HuH-7 (cell line): ENCODE measurements at regions not wholly inside any gene's neighbourhood (a gene's known extent, or its start where the extent isn't known, plus 50 kb on each side); places are given as distances from the start of the nearest gene placed in this dataset.

Experiments
- DNase-seq: peaks from one replicate; pipeline ENCODE4 v3.0.0; 2011; ENCODE audit warnings: low spot score

DNA sequence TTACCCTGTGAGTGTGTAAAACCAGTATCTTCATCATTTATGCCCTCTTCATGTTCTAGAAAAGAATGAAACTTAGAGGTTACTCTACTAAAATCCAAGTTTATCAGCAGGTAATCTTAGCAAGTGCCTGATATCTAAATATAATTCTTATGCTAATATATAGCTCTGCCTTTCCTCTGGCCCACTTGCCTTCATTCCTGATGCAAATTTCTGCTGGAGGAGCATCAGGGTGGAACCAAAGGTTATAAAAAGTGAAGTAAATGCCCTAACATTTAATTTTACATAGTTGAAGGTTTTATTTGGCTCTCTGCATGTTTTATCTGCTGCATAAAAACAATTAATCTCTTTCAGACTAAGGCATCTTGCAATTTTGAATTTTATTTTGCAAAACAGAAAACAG lies 936.2 kb downstream of the ROBO2 start:
- DNase-seq: no peak

- DNase-seq: no peak
Observed at GRCh38 chr3:78003090-78003489, 963.2 kb downstream of the ROBO2 start.

DNA sequence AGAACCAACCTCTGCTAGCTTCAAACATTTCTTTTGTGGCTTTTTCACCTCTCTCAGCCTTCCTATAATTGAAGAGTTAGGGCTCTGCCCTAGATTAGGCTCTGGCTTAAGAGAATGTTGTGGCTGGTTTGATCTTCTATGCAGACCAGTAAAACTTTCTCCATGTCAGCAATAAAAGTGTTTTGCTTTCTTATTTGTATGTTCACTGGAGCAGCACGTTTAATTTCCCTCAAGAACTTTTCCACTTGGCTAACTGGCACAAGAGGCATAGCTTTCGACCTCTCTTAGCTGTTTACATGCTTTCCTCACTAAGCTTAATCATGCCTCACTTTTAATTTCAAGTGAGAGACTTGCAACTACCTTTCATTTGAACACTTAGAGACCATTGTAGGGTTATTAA lies 964.7 kb downstream of the ROBO2 start:
- DNase-seq: no peak

DNA sequence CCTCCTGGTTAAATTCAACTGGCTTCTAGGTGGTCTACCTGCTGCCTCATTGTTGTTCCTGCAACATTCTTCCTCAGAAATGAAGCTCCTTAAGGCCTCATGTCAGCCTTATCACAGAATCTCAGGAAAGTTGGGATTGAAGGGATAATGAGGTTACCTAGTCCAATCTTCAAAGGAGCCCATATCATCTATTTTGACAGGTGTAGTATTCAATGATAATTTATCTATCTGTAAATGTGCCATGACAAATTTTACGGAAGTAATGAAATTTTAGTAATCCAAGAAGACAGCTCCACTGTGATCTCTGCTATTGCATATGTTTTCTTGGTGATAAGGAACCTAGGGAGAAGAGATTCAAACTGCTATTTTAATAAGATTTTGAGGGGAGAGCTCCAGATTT lies 973.8 kb downstream of the ROBO2 start:
- DNase-seq: no peak

GRCh38 chr3:78015856-78016255 lies 976.0 kb downstream of the ROBO2 start:
- no peak for DNase-seq

GRCh38 chr3:78021710-78022109 lies 981.8 kb downstream of the ROBO2 start:
- no peak for DNase-seq

DNA sequence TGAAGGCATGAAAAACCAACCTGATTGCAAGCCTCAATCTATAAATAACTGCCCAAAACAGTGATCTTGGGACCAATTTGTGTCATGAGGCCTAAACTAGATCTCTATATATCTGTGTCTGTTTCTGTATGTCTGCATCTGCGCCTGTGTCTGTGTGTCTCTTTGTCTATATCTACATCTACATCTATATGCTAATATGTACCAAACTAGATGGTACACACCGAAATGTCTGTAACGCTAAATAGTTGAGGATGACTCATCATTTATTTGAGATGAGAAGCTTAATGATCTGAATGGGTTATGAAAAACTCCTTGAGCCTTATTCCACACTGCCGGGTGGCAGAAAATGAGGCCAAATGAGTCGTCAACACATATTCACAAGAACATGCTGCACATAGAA lies 982.3 kb downstream of the ROBO2 start:
- DNase-seq: no peak

GRCh38 chr3:78023257-78023656 lies 983.4 kb downstream of the ROBO2 start:
- no peak for DNase-seq

DNA sequence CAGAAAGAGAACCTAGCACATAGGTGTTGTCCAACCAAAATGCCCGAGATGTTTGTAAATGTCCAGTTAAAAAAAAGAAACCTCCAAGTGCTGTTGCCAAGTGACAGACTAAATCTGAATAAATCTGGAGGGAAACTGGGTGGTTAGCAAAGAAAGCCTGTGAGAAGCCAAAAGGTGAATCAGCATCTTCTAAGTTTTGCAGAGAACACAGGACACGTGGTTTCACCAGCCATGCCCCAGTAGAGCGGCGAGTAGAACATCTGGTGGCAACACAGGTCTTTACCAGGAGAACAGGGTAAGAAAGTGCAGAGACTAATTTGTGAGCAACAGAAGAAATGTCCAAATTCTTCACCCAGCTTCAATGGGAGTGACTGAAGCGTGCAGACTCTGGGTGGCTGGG lies 986.0 kb downstream of the ROBO2 start:
- no peak for DNase-seq

DNA sequence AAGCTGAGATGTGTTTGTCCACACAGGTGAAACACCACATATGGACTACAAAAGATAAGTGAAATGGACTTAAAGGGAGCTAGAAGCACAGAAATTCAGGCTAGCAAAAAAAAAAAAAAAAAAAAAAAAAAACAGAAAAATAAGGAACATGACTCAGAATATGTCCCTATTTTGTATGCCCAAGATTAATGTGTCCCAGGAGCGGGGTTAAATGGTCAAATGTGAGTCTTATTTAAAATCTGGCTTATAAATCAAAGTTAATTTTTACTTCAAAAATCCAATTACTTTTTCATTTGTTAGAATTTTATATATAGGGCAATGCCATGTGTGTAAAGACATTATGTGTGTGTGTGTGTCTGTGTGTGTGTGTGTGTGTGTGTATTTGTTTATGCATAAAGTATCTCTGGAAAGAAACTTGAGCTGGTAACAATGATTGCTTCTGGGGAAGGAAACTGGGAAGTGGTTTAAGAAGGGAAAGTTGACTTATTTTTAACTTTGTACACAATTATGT lies 986.5 kb downstream of the ROBO2 start:
- no peak for DNase-seq

DNA sequence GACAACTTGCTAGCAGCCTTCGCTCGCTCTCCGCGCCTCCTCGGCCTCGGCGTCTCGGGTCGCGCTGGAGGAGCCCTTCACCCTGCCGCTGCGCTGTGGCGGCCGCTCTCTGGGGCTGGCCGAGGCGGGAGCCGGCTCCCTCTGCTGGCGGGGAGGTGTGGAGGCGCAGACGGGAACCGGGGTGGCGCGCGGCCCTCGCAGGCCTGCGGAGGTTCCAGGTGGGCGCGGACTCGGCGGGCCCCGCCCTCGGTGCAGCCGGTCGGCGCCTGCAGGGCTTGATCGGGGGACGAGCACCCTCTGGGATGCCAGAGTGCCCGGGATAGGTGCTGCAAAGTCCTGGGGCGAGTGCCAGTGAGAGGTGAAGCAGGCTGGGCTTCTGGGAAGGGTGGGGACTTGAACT lies 989.9 kb downstream of the ROBO2 start:
- DNase-seq: peak; percentile 18

- no peak for DNase-seq
Observed at GRCh38 chr3:78035131-78035641, 995.3 kb downstream of the ROBO2 start.

GRCh38 chr3:78041486-78041885 lies 1001.6 kb downstream of the ROBO2 start:
- no peak for DNase-seq

DNA sequence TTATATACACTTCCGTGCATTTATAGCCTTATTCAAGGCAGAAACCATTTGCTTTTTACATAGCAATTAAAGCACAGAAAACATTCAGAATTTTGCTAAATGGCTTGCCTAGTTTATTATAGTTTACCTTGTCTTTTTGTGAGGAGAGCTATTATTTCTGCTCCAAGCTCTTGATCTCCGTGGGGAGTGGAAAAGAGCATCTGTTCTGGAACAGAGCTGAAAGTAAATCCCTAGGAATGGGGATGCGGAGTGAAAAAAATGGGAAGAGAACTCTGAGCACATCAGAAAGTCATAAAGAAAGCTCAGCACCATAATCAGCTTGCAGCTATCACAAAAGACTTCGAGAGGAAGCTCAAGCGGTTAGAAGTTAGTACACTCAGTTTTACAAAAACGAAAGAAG lies 1006.7 kb downstream of the ROBO2 start:
- DNase-seq: no peak

- no peak for DNase-seq
Observed at GRCh38 chr3:78048698-78049097, 1008.8 kb downstream of the ROBO2 start.

DNA sequence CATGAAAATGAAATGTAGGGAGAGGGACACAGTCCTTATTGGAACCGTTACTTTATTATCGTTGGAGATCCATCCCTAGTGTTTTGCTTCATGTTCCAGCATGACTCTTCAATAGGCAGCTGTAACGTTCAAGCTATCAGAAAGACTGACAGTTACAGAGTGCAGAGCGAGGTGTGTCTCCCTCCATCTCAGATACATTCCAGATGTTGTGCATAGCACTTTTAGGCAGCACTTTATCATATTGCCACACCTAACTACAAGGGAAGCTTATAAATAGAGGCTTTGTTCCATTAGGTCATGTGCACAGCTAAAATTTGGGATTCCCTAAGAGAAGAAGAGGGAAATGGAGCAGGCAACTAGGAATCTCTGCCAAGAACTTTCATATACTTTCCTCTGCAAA lies 1009.6 kb downstream of the ROBO2 start:
- DNase-seq: no peak

DNA sequence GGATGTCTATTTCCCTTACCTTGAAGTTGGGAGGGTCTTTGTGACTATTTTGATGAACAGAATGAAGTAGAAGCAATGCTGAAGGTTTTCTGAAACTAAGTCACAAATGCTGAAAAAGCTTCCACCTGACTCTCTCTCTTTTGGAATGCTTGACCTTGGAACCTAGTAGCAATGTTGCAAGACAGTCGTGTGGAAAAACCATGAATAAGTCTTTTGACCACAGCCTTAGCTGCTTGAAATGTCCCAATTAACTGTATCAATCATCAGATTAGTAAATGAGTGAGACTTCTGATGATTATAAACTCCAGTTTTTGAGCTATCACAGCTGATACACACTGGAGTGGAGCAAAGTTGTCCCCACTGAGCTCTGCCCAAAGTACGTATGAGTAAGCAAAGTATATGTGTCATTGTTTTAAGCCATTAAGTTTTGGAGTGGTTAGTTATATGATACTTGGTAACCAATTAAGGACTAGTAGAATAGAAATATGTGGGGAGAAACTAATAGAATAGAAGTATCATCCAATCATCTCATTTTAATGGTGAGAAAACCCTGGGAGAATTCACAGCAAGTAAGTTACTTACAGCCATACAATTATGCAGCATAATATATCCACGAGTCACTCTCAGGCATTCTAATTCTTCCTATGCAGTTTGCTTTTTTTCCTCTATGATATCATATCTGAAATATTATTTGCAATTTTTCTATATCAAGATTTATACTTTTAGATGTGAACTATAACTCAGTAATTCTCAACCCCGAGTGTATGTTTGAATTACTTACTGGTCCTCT lies 1010.6 kb downstream of the ROBO2 start:
- DNase-seq: no peak

DNA sequence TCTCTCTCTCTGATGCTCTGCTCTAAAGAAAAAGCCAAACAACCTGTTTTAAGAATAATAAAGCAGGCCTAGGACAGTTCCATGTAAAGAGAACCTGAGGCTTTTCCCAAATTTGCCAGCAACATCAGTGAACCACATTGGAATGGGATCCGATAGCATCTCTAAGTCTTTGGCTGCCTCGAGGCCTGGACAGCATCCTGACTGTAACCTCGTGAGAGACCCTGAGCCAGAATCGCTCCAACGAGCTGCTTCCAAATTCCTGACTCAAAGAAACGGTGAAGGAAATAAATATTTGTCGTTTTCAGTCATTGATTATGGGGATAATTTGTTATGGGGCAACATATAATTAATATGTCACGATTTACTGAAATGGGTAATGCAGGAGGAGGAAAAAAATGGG lies 1012.8 kb downstream of the ROBO2 start:
- DNase-seq: no peak

- no peak for DNase-seq
Observed at GRCh38 chr3:78066287-78066686, 1026.4 kb downstream of the ROBO2 start.

GRCh38 chr3:78070188-78070587 lies 1030.3 kb downstream of the ROBO2 start:
- no peak for DNase-seq

DNA sequence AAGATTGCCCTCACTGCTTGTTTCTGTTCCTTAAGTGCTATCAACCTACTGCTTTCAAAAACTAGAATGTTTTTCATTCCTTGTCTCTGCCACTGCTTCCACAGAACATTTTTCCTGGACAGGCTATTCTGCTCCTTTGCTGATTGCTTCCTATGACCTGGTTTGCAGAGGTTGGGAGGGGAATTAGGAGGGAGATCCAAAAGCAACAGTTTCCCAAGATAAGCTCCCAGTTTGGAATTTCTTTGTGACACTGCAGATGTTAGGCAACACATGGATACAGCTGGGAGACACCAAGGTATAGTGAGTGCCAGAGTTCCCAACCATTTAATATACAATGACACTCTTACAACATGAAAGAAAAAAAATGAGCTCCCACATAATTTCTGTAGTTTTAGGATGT lies 1036.5 kb downstream of the ROBO2 start:
- DNase-seq: no peak

DNA sequence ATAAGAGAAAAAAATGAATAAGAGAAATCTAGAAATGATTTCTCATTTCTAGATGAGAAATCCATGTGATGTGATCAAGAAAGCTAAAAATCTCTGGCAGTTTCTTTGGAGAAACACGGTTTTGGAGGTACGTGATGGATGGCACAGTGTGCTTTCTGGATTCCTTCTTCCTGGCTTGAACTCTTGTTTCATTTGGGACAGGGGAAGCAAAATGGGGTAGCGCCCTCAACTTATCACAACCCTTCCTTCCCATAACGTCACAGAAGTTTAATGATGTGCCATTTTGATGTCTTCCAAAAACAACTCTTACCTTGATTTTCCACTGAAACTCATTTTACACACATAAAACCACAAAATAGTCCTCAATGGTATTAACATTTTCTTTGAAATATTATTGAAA lies 1037.3 kb downstream of the ROBO2 start:
- no peak for DNase-seq

DNA sequence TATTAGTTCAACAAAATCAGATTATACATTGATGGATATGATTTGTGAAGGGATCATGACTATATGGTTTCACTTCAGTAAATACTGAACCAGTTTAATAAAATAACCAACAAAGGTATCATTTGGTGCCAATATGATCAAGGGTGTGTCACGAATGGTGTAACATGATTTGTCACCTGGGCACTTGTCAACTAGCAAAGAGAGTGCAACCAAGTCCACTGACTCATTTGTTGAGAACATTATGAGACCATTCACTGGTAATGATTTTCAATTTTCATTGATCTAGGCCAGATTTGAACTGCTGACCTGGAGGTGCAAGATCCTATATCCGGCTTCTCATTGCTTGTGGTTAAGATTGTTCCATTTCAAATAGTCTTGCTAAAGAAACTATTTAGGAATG lies 1037.9 kb downstream of the ROBO2 start:
- DNase-seq: no peak

DNA sequence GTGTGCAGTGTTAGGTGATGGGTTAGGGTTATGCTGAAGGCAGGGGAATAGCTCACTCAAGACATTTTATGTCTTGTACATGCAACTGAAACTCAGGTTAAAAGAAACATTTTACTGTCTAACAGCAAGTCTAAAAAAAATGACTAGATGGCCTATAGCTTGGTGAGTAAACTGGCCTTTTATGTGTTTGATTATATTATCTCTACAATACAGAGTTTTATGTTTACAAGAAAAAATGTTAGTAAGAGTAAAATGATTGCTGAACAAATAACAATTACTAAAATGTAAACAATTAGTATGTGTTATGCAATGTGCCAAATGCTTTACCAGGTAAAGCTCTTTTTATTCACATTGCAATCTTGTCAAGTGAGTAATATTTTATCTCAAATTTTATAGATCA lies 1039.6 kb downstream of the ROBO2 start:
- no peak for DNase-seq
